Fibroblast of lung (primary cell): ENCODE measurements at regions not wholly inside any gene's neighbourhood (a gene's known extent, or its start where the extent isn't known, plus 50 kb on each side); places are given as distances from the start of the nearest gene placed in this dataset.

ENCODE experiments used
- CTCF ChIP-seq, 2 donors: IDR thresholded peaks in 1 of 2; conservative IDR thresholded peaks in 1 of 2; 1 replicate in 1 of 2; 2 replicates in 1 of 2; pipeline ENCODE4 v1.5.1; 2011 to 2012; ENCODE audit warnings: low read length in 2 of 2, control low read depth in 1 of 2, inconsistent platforms in 1 of 2, low read depth in 1 of 2, mild to moderate bottlenecking in 1 of 2
- EZH2 ChIP-seq: IDR thresholded peaks from 2 replicates; pipeline ENCODE4 v1.5.1; 2012; ENCODE audit warnings: low read length, control low read depth, mild to moderate bottlenecking; ENCODE audit errors: missing control alignments

DNA sequence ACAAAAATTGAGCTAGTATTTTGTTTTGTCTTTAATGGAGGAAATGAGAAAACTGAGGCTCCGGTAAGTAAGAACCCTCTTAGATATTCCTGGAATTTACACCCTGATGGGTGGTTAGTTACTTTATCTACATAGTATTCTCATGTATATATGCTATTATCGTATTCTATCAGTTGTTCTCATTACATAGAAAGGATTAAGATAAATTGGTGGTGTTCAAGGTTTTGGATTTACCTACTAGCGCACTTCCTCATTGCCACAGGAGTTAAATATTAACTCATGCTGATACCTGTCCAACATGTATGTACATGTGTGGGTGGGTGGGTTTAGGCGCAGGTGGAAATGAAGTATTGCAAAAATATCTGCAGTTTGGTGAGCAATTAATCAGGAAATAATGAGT is 61.1 kb upstream of the IFNE start:
- TF ChIP-seq CTCF (conservative IDR thresholded peaks at IDR 0.05 in 1 of 2, IDR thresholded peaks at IDR 0.05 in 1 of 2; ENCODE audit: low read depth in 1 of 2, low read length in 2 of 2) (no peak), EZH2 (no peak)
